COR-L47 (cell line): ENCODE measurements at regions not wholly inside any gene's neighbourhood (a gene's known extent, or its start where the extent isn't known, plus 50 kb on each side); places are given as distances from the start of the nearest gene placed in this dataset.

ENCODE experiments used
- DNase-seq: peaks from one replicate; lab custom pipeline; 2025; lab: John Stamatoyannopoulos, UW

DNA sequence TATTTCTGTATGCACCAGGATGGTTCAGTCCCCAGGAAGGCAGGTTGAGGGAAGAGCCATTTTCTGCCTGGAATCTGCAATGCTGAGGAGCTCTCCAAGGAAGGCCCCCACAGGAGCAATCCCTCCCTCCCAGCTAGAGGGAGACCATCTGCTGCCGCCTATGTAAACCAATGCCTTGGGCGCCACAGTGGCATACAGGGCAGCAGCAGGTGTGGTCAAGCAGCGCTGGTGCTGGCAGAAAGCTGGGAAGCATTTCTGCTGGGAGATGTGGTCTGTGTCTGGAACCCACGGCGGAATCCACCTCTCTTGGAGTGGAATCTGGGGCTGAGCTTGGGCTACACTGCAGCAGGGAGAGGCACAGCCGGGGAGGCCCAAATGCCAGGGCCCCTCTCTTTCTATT, 283.3 kb downstream of the RRAGC start:
- DNase-seq, result no peak

DNA sequence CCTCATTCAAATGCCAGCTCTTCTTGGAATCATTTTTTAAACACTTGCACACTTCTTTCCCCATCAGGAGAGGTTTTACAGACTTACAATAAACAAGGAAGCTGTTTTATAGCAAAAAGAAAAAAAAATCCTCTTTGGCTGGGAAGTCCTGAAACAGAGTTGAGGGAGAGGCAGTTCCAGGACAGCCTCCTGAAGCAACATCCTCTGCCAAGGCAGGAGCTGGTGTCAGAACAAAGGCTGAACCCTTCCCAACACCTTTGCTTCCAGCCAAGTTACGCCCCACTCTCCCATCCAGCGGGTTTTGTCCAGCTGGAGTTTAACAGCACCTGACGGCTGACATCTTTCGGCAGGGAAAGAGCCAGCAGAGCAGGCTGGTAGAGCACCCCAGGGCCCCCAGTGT, 287.8 kb downstream of the RRAGC start:
- no peak for DNase-seq

DNA sequence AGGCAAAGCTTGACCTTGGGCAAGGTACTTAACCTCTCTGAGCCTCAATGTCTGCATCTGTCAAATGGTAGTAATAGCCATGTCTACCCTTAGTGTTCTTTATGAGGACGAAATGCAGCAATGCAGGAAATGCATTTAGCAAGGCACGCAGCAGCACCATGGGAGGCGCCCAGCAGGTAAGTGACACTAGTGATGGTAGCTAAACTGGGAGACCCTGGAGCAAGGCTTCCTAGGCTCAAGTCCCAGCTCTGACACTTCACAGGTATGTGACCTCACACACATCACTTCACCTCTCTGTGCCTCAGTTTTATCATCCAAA, 289.0 kb downstream of the RRAGC start:
- no peak for DNase-seq

DNA sequence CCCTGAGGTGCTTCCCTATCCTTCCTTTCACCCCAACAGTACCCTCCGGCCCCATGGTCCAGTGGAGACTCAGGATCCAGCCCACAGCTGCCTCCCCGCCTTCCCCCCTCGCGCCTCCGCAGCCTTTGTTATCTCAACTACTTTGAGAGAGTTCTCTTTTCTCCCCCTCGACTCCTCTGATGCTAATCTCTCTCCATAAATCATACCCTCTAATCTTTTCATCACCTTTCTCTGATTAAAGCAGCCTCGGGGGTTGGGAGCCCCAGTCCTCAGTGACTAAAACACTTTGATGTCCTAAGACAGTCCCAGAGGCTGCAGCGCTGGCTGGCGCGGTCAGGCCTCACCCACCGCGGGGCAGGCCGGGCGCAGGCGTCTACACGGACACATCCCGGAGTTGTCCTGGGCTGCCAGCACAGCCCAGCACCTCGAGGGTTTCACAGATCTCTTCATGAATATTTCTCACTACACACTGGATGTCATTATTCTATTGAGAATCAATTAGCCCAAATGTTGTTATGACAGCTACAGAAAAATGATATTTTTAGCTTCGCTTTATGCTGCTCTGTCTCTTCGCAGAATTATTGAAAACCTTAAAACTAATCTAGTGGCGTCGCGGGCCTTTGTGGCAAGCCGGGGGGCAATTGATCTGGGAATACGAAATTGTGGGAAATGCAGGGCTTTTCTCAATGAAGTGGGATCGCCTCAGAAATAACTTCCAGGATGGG, 289.5 kb downstream of the RRAGC start:
- no peak for DNase-seq

DNA sequence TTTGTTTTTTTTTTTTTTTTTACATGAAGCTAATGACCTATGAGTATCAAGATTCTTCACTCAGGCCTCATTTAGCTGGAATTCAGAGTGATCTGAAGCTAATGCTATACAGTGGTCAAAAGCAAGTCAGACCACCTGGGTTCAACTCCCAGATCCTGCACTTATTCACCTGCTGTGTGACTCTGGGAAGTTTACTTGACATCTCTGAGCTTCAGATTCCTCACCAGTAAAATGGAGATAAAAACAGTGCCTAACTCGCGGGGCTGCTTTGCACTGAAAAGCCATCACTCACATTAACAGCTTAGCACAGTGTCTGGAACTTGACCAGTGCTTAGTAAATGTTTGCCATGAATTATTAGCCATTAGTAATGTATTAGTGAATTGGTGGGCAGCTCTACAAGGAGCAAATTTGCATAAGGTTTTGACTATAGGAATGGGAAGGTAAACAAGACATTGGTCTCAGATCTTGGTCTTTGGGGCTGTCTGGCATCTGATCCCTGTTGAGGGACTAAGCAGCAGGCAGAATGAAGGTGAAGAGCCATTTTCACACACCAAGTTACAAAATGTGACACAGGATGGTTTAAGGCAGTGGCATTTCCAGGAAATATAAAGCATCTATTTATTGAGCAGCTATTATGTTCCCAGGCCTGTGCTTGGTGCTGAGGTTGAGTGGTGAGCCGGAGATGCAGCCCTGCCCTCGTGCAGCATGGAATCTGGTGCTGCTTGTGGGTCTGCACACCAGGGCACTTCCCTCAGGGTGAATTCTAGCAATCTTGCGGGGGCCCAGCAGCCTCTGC, 291.3 kb downstream of the RRAGC start:
- DNase-seq, result no peak

DNA sequence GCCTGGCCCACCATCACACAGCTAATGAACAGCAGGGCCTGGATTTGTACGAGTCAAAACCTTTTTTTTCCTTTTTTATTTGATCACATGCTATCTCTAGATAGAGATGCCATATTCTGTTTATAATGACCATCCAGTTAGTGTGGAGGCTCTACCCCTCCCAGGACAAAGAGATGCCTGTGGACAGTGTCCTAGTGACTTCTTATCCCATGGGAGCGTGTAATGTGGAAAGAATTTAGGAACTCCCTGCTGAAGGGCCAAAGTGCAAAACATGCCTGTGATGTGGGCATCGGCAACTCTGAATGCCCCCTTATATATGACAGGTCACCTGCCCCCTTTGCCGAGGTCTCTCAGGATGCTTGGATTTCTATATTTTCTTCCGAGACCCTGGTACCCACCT, 292.2 kb downstream of the RRAGC start:
- no peak for DNase-seq

DNA sequence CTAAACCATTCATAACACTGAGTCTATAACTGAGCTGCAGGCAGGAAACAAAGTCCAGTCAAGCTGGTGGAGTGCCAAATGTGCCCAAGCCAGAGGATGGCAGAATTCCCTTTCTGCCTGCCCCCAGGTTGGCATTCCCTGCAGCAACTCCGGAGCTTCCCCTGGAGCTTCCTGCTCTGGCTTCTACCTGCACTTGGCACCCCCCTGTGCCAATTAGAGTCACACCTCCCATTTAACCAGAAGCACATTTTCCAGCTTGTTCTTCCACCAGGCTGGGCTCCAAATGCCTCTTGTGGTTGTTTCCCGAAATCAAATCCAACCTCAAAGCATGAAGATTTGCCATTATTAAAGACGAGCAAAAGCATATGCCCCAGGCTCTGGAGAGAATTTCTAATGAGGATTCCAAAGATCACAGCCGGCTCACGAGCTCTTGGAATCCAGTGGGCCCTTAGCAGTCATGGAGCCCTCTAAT, 294.5 kb downstream of the RRAGC start:
- peak; percentile 55 for DNase-seq

DNA sequence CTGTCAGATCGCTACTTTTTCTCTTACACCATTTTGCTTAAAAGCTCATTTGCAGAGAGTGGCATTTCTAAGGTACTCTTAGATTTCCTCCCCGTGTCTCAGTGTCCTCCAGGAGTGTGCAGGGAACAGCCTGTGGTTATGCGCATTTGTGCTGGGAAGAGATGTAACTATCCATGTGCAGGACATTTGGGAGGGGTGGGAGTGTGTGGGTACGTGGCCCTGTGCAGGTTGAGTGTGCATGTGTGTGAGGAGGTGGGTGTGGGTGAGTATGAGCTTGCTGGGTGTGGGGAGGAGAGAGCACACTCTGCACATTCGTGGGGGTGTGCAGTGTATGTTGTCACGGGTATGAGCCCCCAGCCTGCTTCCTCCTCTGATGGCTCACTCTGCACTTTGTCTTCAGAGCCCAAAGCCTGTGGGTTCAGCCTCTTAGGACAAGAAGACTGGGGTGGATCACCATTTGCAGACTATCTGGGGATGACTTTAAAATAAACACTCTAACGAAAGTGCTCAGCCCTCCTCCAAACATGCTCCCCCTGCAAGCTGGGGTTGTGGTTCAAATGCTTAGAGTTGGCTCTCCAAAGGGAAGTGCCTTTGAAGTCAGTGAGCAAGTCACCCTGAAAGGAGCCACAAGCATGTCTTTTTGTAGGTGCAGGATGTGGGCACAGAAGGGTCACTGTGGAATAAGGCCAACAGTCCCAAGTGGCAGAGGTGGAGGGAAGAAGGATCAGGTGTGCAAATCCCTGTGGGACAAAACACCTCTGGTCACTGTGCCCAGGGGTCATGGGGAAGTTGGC, 295.4 kb downstream of the RRAGC start:
- no peak for DNase-seq

DNA sequence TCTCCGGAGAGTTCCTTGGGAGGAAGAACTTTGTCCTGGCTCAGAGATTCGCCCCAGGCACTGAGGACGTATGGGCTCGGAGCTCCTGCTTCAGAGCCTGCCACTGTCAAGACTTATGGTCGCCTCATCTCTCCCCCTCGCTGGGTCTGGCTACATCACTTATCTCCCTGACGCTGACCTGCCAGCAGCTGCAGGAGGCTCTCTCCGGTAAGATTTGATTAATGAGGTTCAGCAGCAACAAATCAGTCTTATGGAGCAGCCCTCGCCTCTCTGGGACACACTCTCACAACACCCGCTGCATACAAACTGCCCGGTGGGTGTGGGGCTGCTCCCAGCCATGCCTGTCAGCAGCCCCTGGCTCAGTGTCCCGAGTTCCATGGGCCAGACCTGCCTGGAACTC, 297.8 kb downstream of the RRAGC start:
- DNase-seq, result no peak

DNA sequence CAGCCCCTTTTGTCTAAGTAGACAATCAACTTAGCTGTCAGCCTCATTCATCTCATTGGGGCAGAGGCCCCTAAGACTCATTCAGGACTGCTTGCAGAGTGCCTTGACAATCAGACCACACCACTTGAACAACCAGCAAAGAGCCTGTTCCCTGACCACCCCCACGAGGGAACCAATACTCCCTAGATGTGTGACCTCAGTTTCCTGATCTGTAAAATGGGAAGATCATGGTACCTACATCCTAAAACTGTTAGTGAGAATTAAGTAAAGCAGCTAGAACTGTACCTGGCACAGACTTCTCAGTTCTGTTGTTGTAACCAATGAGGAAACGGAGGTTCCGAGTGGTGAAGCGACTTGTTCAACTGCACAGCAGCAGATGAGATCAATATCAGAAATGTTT, 298.5 kb downstream of the RRAGC start:
- DNase-seq, result no peak

DNA sequence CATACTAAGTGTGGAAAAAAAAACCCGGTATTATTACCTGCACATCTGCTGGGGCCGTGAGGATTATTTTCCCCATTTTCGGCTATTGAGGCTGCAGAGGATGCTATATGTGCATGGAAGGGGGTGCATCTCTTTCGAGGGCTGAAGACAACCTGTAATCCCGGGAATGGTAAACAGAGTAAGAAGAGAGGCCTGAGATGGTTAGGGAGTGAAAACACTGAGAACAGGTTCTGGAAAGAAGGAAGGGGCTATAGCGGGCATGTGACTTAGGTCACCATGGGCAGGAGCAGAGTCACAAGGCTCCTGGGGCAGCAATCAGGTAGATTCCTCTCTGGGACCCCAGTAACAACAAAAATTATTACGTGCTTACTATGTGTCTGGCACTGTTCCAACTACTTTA, 299.1 kb downstream of the RRAGC start:
- no peak for DNase-seq

DNA sequence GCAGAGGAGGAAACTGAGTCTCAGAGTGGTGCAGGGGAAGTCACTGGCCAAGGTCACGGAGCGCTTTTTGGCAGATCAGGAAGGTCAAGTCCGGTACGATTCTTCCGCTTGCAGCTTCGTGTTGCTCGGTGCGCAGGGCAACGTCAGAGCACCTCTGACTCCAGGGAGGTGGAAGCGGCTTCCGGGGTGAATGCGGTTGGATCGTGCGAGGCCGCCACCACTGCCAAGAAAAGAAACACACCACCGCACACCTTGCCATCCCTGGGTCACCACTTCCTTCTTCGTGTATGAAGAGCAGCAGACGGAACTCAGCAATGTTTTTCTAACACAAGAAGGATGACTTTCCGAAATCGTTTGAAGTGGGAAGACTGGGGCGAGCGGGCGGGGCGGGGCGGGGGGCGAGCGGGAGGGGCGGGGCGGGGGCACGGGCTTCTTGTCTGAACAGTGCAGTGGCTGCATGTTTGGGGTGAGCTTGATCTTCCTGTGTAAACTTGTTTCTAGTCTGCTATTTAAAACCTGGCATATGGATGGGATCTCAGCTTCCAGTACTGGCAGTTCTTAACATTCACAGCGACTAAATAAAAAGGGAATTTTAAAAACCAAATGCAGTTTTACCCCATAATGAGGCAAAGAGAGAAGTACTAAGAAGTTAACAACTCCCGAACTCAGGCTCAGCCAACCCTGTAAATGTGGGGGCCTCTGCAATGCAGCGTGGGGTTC, 300.0 kb downstream of the RRAGC start:
- DNase-seq, result no peak

DNA sequence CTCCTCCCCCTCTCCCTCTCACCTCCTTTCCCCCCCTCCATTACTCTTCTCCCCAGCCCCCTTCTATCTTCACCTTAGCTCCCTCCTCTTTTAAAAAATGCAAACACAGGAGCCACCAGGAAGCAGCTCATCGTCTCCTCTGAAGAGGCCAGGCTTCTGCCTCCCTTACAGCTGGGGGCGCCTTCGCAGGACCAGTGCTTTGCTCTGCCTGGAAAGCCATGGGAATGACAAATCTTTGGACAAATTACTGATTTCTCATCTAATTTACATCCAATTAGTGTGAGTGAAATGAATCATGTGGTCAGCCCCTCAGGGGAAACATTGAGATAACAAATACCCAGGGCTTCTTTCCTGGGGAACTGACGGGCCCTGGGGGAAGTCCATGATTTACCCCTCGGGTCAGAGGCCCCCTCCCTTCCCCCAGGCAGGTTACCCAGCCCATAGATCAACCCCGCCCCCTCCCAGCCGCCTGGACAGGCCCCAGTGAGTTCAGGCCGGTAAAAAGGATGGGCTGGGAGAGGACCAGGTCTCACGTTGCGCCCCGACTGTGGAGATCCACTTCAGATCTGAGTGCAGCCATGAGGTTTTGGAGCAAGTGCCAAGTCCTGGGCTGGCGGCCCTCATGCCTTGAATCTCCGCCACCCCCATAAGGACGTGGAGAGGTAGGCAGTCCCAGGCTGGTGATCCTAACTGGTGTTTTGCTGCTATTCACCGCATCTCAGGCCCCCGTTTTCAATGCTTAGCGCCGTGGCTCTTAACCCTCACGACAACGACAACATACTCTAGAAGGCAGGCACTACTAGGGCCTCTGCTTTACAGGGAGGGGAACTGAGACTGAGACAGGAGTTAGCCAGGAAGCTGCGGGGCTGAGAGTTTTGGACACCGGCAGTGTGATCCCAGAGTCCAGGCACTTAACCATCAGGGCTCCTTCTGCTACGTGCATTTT, 300.8 kb downstream of the RRAGC start:
- no peak for DNase-seq

DNA sequence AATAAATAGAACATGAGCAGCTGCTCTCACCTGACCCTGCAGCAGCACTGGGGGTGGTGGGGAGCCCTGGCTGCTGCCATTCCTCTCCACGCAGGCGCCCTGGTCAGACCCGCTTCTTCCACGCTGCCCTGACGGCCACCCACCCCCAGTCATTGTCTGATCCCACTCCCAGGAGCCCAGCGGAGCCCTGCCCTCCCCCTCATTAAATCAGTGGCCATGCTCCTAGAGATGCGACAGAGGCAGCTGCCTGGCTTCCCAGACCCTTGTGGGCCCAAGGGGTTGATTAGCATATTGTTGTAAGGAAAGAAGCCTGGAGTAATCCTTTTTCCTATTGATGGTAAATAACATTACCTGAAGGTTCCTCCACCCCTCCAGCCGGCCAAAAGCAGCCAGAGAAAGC, 301.5 kb downstream of the RRAGC start:
- no peak for DNase-seq

DNA sequence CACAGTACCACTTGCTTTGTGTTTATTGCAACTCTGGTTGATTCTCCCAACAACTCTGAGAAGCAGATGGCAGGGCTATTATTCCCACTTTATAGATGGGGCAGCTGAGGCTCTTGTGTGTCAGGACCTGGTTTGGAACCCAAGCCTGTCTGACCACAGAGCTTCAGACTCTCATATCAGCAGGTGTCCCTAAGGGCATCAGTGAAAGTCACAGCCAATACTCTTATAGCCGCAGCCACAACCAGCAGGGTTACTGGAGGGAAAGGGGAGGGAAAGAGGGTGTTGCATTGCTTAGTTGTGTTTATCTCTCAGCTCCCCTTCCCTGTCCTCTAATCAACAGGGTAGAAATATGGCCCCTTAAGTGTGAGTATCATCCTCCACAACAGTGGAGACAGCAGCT, 304.0 kb downstream of the RRAGC start:
- DNase-seq, result no peak

DNA sequence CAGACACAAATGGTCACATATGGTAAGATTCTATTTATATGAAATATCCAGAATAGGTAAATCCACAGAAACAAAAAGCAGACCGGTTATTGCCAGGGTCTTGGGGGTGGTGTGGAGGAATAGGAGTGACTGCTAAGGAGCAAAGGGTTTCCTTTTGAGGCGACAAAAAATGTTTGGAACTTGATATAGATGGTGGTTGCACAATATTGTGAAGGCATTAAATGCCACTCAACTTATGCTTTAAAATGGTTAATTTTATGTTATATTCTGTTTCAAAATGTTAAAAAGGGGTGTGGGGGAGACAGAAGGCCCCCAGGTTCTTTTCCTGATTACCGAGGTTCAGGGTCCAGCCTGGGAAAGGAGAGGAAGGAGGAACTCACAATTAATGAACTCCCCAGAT, 304.4 kb downstream of the RRAGC start:
- no peak for DNase-seq

DNA sequence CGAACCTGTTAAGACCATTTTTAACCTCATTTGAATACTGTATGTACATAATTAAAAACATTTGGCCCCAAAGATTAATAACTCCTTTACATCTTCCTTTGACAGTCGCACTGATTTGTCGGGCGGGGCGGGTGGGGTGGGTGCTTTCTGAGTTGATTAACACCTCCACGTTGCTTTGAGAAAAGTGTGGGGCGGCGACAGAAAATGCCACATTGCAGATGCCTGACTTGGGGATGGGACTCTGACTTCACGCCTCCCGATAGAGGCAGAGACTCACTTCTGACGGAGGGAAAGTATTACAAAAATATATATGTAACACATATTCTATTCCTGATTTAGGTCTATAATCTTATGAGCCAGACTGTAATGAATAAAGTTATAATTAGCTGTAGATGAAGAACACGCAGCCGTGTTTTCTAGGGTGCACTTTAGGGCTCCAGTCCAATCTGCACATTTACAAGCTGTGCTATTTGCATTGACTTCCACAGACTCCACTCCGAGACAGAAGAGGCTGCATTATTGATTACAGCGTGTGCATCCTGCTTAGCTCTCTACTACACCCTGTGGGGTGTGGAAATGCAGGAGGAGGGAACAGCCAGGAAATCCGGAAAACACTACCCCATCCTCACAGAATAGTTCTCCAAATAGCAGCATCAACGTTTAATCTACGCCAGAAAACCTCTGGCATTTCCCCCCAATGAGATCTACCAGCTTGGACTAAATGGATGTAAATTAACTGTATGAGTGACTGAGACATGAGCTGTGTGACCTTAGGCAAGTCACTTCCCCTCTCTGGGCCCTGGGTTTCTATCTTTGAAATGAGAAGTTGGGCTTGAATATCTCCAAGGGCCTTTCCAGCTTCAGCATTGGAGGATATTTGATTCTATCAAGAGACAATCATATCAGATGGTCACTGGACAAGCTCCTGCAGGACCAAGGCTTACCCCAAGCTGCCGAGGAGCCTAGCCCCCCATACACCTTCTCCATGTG, 308.0 kb downstream of the RRAGC start:
- no peak for DNase-seq

DNA sequence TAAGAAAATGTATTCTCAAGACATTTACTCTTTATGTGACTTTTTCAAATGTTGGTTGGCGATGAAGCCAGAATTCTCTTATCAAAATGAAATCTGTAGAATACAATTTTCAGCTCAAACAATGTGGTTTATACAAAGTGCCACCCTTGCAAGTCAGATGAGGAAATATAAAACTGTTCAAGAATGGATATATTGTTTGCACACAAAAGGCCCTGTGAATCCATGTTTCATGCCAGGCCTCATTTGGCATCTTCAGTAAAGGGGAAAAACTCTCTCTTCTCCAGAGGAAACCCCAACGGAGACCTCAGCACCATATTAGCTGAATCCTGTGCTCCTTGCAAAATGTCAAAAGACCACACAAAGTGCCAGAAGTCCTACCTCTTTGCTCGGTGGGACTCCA, 310.4 kb downstream of the RRAGC start:
- no peak for DNase-seq

DNA sequence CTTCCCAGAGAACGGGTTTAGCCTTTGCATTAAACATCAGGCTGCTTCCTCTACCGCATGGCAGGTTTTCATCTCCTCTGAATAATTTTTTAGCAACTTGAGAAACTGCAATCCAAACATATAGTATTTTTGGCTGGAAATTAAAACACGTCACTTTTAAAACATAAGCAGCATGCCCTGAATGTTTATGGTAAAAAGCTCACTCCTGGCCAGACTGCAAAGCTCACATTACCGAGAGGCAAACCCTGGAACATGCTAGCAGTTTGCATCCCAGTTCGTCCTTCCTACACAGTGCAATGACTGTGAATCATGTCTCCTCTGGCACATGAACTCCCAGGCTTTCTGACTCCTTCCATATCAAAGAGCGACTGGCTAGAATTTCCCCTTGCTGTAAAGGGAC, 312.3 kb downstream of the RRAGC start:
- no peak for DNase-seq

DNA sequence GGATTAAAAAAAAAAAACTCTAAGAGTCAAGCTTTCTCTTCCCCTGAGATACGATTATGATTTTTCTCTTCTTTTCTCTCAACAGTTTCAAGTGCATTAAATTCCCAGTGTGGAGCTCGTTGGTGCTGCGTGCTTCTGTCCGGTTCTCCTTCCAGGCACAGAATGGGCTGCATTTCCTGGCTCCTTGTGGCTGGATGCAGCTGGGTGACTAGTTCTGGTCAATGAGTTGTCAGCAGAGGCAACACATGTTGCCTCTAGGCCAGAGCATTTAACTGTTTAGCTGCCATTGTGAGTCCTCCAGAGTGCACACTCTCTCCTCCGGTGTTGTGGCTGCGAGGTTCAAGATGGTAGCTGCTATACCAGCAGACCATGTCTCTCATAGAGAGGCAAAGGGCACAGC, 312.9 kb downstream of the RRAGC start:
- DNase-seq, result no peak
